HG03565 (cell line): ENCODE measurements at regions not wholly inside any gene's neighbourhood (a gene's known extent, or its start where the extent isn't known, plus 50 kb on each side); places are given as distances from the start of the nearest gene placed in this dataset.
A peak's percentile ranks its signal among the peaks of the same experiment; 100 is the strongest.

Source experiments
- ATAC-seq: cut with Tn5 transposase; IDR thresholded peaks from one replicate; pipeline ENCODE4 v1.9.1; 2021; ENCODE audit warnings: mild to moderate bottlenecking, moderate library complexity; ENCODE audit not compliant: unreplicated experiment

GRCh38 chr13:48181482-48182145 lies 51.4 kb upstream of the ITM2B start:
- ATAC-seq: no peak

GRCh38 chr13:48178126-48178525 lies 54.9 kb upstream of the ITM2B start:
- ATAC-seq: no peak

GRCh38 chr13:48176781-48177180 lies 56.2 kb upstream of the ITM2B start:
- no peak for ATAC-seq

- ATAC-seq: no peak
These were observed 57.8 kb upstream of the ITM2B start for GRCh38 chr13:48175185-48175584.

GRCh38 chr13:48167866-48168265 lies 65.1 kb upstream of the ITM2B start:
- ATAC-seq: no peak

- no peak for ATAC-seq
These were observed 67.3 kb upstream of the ITM2B start for GRCh38 chr13:48165727-48166126.

GRCh38 chr13:48165063-48165462 lies 67.9 kb upstream of the ITM2B start:
- no peak for ATAC-seq

GRCh38 chr13:48163061-48163460 lies 68.2 kb upstream of the MED4 start:
- no peak for ATAC-seq

GRCh38 chr13:48162217-48162616 lies 67.3 kb upstream of the MED4 start:
- no peak for ATAC-seq

GRCh38 chr13:48161530-48162179 lies 66.8 kb upstream of the MED4 start:
- no peak for ATAC-seq

GRCh38 chr13:48160606-48161278 lies 65.8 kb upstream of the MED4 start:
- ATAC-seq: no peak

- ATAC-seq: no peak
These were observed 64.9 kb upstream of the MED4 start for GRCh38 chr13:48159826-48160225.

- no peak for ATAC-seq
These were observed 64.5 kb upstream of the MED4 start for GRCh38 chr13:48159401-48159800.

GRCh38 chr13:48158915-48159314 lies 64.0 kb upstream of the MED4 start:
- ATAC-seq: no peak

- no peak for ATAC-seq
These were observed 63.4 kb upstream of the MED4 start for GRCh38 chr13:48158290-48158689.

GRCh38 chr13:48156466-48156865 lies 61.6 kb upstream of the MED4 start:
- ATAC-seq: no peak

GRCh38 chr13:48155848-48156247 lies 60.9 kb upstream of the MED4 start:
- peak; percentile 47 for ATAC-seq

- ATAC-seq: no peak
These were observed 59.8 kb upstream of the MED4 start for GRCh38 chr13:48154671-48155070.

- no peak for ATAC-seq
These were observed 58.3 kb upstream of the MED4 start for GRCh38 chr13:48153186-48153585.

- no peak for ATAC-seq
These were observed 56.7 kb upstream of the MED4 start for GRCh38 chr13:48151363-48152161.

- no peak for ATAC-seq
These were observed 53.5 kb upstream of the MED4 start for GRCh38 chr13:48148454-48148853.
